ENCODE measurements at regions not wholly inside any gene's neighbourhood (a gene's known extent, or its start where the extent isn't known, plus 50 kb on each side); places are given as distances from the start of the nearest gene placed in this dataset.
A peak's percentile ranks its signal among the peaks of the same experiment; 100 is the strongest.

- no peaks in the 10 kb centered on the region for H3K36me3 Mint-ChIP-seq
- peaks cover 15 to 80% (median 52%) of the 10 kb centered on the region in 5 donors for H3K27me3 Mint-ChIP-seq
- no peak overlapping the region for H3K27ac Mint-ChIP-seq
- ATAC-seq (no peak), DNase-seq (no peak)
- H3K4me3 Mint-ChIP-seq: no peak overlapping the region
- peaks cover 0 to 12% (median 5%) of the 10 kb centered on the region in 9 donors for H3K9me3 Mint-ChIP-seq
- H3K4me1 Mint-ChIP-seq: peaks cover 10 to 14% (median 12%) of the 10 kb centered on the region in 4 donors
- POLR2A ChIA-PET: no interaction called here
Measured at GRCh38 chr10:14405076-14406065, 74.6 kb upstream of the FRMD4A start.

- Mint-ChIP-seq H3K27me3 (peaks cover 17 to 94% (median 53%) of the 10 kb centered on the region in 5 donors), H3K36me3 (no peaks in the 10 kb centered on the region), H3K27ac (no peak overlapping the region), H3K9me3 (peaks cover 0 to 2% (median 0%) of the 10 kb centered on the region in 9 donors), H3K4me3 (no peak overlapping the region), H3K4me1 (peaks cover 0 to under 1% (median 0%) of the 10 kb centered on the region in 4 donors)
- ATAC-seq: no peak
- no peak for DNase-seq
- POLR2A ChIA-PET: no interaction called here
Measured at GRCh38 chr10:14403881-14404623, 73.3 kb upstream of the FRMD4A start.

GRCh38 chr10:14403359-14403758, 72.6 kb upstream of the FRMD4A start:
- Mint-ChIP-seq H3K4me1 (no peaks in the 10 kb centered on the region), H3K27ac (no peak overlapping the region), H3K4me3 (no peak overlapping the region), H3K36me3 (no peaks in the 10 kb centered on the region), H3K27me3 (peaks cover 14 to 97% (median 53%) of the 10 kb centered on the region in 5 donors), H3K9me3 (peaks cover 0 to 2% (median 0%) of the 10 kb centered on the region in 9 donors)
- POLR2A ChIA-PET: no interaction called here
- DNase-seq (no peak), ATAC-seq (no peak)

- ATAC-seq: no peak
- DNase-seq: no peak
- peaks cover 0 to 5% (median 3%) of the 10 kb centered on the region in 9 donors for H3K9me3 Mint-ChIP-seq
- peaks cover 7 to 60% (median 29%) of the 10 kb centered on the region in 5 donors for H3K27me3 Mint-ChIP-seq
- no peaks in the 10 kb centered on the region for H3K4me1 Mint-ChIP-seq
- peaks cover 0 to 3% (median 0%) of the 10 kb centered on the region in 3 donors for H3K36me3 Mint-ChIP-seq
- POLR2A ChIA-PET: interaction anchor here (0.6 kb wide), 1 partner anchor 418 kb away, joined by 3 read pairs; no protein-coding TSS in a partner anchor
- H3K27ac Mint-ChIP-seq: no peak overlapping the region
- no peak overlapping the region for H3K4me3 Mint-ChIP-seq
Measured at GRCh38 chr10:14399641-14400040, 68.9 kb upstream of the FRMD4A start.

GRCh38 chr10:14397066-14397465, 66.3 kb upstream of the FRMD4A start:
- POLR2A ChIA-PET: interaction anchor here (0.6 kb wide), 1 partner anchor 167 kb away, joined by 5 read pairs; no protein-coding TSS in a partner anchor

GRCh38 chr10:14396411-14397048, 65.8 kb upstream of the FRMD4A start:
- Mint-ChIP-seq H3K36me3 (peaks cover 0 to 13% (median 0%) of the 10 kb centered on the region in 3 donors), H3K27me3 (peaks cover 7 to 32% (median 15%) of the 10 kb centered on the region in 5 donors), H3K4me3 (no peak overlapping the region), H3K27ac (no peak overlapping the region), H3K9me3 (peaks cover 0 to 18% (median 5%) of the 10 kb centered on the region in 9 donors), H3K4me1 (no peaks in the 10 kb centered on the region)
- ATAC-seq (no peak), DNase-seq (no peak)
- POLR2A ChIA-PET: no interaction called here

More at GRCh38 chr10:14397066-14397465, 66.3 kb upstream of the FRMD4A start:
- Mint-ChIP-seq H3K4me3 (no peak overlapping the region), H3K9me3 (peaks cover 0 to 18% (median 5%) of the 10 kb centered on the region in 9 donors), H3K27me3 (peaks cover 7 to 37% (median 19%) of the 10 kb centered on the region in 5 donors), H3K27ac (no peak overlapping the region), H3K36me3 (peaks cover 0 to 13% (median 0%) of the 10 kb centered on the region in 3 donors), H3K4me1 (no peaks in the 10 kb centered on the region)
- DNase-seq: no peak
- no peak for ATAC-seq

GRCh38 chr10:14394179-14394578, 63.5 kb upstream of the FRMD4A start:
- H3K27me3 Mint-ChIP-seq: peaks cover 0 to 8% (median 5%) of the 10 kb centered on the region in 5 donors
- POLR2A ChIA-PET: no interaction called here
- H3K9me3 Mint-ChIP-seq: peaks cover 0 to 18% (median 5%) of the 10 kb centered on the region in 9 donors
- peaks cover 0 to 13% (median 0%) of the 10 kb centered on the region in 3 donors for H3K36me3 Mint-ChIP-seq
- H3K27ac Mint-ChIP-seq: no peak overlapping the region
- no peak for DNase-seq
- H3K4me3 Mint-ChIP-seq: no peak overlapping the region
- H3K4me1 Mint-ChIP-seq: peaks cover 8 to 19% (median 17%) of the 10 kb centered on the region in 4 donors
- no peak for ATAC-seq

- POLR2A ChIA-PET: no interaction called here
- Mint-ChIP-seq H3K36me3 (peaks cover 0 to 13% (median 4%) of the 10 kb centered on the region in 3 donors), H3K27me3 (peaks cover 0 to 7% (median 4%) of the 10 kb centered on the region in 5 donors), H3K9me3 (peaks cover 0 to 18% (median 5%) of the 10 kb centered on the region in 9 donors), H3K4me1 (peaks cover 10 to 23% (median 19%) of the 10 kb centered on the region in 4 donors), H3K4me3 (no peak overlapping the region), H3K27ac (peak overlapping the region in 1 of 10 donors; percentile 19)
- no peak for DNase-seq
- no peak for ATAC-seq
Measured at GRCh38 chr10:14391342-14391741, 60.6 kb upstream of the FRMD4A start.

GRCh38 chr10:14389981-14390590, 59.4 kb upstream of the FRMD4A start:
- Mint-ChIP-seq H3K4me1 (peaks cover 11 to 31% (median 26%) of the 10 kb centered on the region in 4 donors), H3K9me3 (peaks cover 0 to 18% (median 5%) of the 10 kb centered on the region in 9 donors), H3K27me3 (peaks cover 0 to 8% (median 6%) of the 10 kb centered on the region in 5 donors), H3K4me3 (peak overlapping the region in 2 of 10 donors; percentile 15 to 45), H3K36me3 (peaks cover 0 to 13% (median 4%) of the 10 kb centered on the region in 3 donors), H3K27ac (peak overlapping the region in 2 of 10 donors; percentile 6 to 25)
- ATAC-seq (peak in 1 of 2 donors; percentile 47), DNase-seq (peak in 2 of 10 donors; percentile 35 to 36)
- POLR2A ChIA-PET: no interaction called here

- H3K36me3 Mint-ChIP-seq: peaks cover 0 to 4% (median 0%) of the 10 kb centered on the region in 3 donors
- DNase-seq: no peak
- no peak for ATAC-seq
- no peak overlapping the region for H3K27ac Mint-ChIP-seq
- no peak overlapping the region for H3K4me3 Mint-ChIP-seq
- H3K9me3 Mint-ChIP-seq: no peaks in the 10 kb centered on the region
- peaks cover 25 to 57% (median 52%) of the 10 kb centered on the region in 4 donors for H3K4me1 Mint-ChIP-seq
- POLR2A ChIA-PET: no interaction called here
- peaks cover 0 to 11% (median 4%) of the 10 kb centered on the region in 5 donors for H3K27me3 Mint-ChIP-seq
Measured at GRCh38 chr10:14385596-14386593, 55.2 kb upstream of the FRMD4A start.

- ATAC-seq (no peak), DNase-seq (no peak)
- peaks cover 0 to 4% (median 0%) of the 10 kb centered on the region in 3 donors for H3K36me3 Mint-ChIP-seq
- H3K4me1 Mint-ChIP-seq: peaks cover 19 to 48% (median 43%) of the 10 kb centered on the region in 4 donors
- peak overlapping the region in 1 of 10 donors; percentile 49 for H3K27ac Mint-ChIP-seq
- H3K9me3 Mint-ChIP-seq: no peaks in the 10 kb centered on the region
- peaks cover 0 to 11% (median 4%) of the 10 kb centered on the region in 5 donors for H3K27me3 Mint-ChIP-seq
- H3K4me3 Mint-ChIP-seq: no peak overlapping the region
- POLR2A ChIA-PET: no interaction called here
Measured at GRCh38 chr10:14384915-14385314, 54.2 kb upstream of the FRMD4A start.

Measured in naive thymus-derived CD8-positive, alpha-beta T cell (primary cell).